ENCODE measurements at regions not wholly inside any gene's neighbourhood (a gene's known extent, or its start where the extent isn't known, plus 50 kb on each side); places are given as distances from the start of the nearest gene placed in this dataset.

GRCh38 chr3:43783987-43784639 lies 93.4 kb downstream of the ABHD5 start:
- H3K27me3 ChIP-seq (ENCODE audit: low read depth), result no peaks in the 10 kb centered on the region
- H3K9me3 ChIP-seq, result no peaks in the 10 kb centered on the region
- in situ Hi-C loops (cut with MboI; ENCODE audit: low sequenced_read_pairs), result no loop called here
- H3K4me3 ChIP-seq, result no peak overlapping the region
- H3K4me1 ChIP-seq, result no peaks in the 10 kb centered on the region
- DNase-seq (ENCODE audit: low spot score in 2 of 2), result no peak
- H3K36me3 ChIP-seq (replicated peaks), result no peaks in the 10 kb centered on the region

- no peaks in the 10 kb centered on the region for H3K4me1 ChIP-seq
- no peak overlapping the region for H3K4me3 ChIP-seq
- H3K36me3 ChIP-seq (replicated peaks), result no peaks in the 10 kb centered on the region
- no peak for DNase-seq (ENCODE audit: low spot score in 2 of 2)
- H3K9me3 ChIP-seq, result no peaks in the 10 kb centered on the region
- no peaks in the 10 kb centered on the region for H3K27me3 ChIP-seq (ENCODE audit: low read depth)
- in situ Hi-C loops (cut with MboI; ENCODE audit: low sequenced_read_pairs), result no loop called here
Measured at GRCh38 chr3:43784640-43785011, 93.9 kb downstream of the ABHD5 start.

- no peak for DNase-seq (ENCODE audit: low spot score in 2 of 2)
Measured at GRCh38 chr3:43785551-43785950, 94.8 kb downstream of the ABHD5 start.

DNA sequence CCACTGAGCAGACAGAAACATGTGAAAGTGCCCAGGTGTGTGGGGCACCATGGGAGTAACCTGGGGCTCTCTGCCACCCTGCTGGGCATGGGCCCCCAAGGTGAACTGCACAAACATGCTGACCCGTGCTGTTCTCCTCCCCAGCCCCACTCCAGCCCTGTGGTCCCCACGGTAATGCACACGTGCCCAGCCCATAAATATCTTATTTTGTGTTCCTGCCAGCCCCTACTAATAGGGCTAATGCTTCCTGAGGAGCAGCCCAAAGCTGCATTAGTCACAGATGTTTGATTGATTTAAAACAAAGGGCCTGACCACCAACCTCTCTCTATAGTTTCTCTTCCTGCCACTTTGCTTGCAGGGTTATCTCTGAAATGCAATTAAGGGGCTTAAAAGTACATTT lies 95.4 kb downstream of the ABHD5 start:
- no peaks in the 10 kb centered on the region for H3K4me1 ChIP-seq
- no peaks in the 10 kb centered on the region for H3K36me3 ChIP-seq (replicated peaks)
- in situ Hi-C loops (cut with MboI; ENCODE audit: low sequenced_read_pairs), result no loop called here
- no peak for DNase-seq (ENCODE audit: low spot score in 2 of 2)
- H3K4me3 ChIP-seq, result no peak overlapping the region
- no peaks in the 10 kb centered on the region for H3K9me3 ChIP-seq
- H3K27me3 ChIP-seq (ENCODE audit: low read depth), result no peaks in the 10 kb centered on the region

More at GRCh38 chr3:43785551-43785950, 94.8 kb downstream of the ABHD5 start:
- Histone ChIP-seq H3K4me1 (no peaks in the 10 kb centered on the region), H3K4me3 (no peak overlapping the region), H3K9me3 (no peaks in the 10 kb centered on the region), H3K27me3 (ENCODE audit: low read depth) (no peaks in the 10 kb centered on the region), H3K36me3 (replicated peaks) (no peaks in the 10 kb centered on the region)
- in situ Hi-C loops (cut with MboI; ENCODE audit: low sequenced_read_pairs), result no loop called here

DNA sequence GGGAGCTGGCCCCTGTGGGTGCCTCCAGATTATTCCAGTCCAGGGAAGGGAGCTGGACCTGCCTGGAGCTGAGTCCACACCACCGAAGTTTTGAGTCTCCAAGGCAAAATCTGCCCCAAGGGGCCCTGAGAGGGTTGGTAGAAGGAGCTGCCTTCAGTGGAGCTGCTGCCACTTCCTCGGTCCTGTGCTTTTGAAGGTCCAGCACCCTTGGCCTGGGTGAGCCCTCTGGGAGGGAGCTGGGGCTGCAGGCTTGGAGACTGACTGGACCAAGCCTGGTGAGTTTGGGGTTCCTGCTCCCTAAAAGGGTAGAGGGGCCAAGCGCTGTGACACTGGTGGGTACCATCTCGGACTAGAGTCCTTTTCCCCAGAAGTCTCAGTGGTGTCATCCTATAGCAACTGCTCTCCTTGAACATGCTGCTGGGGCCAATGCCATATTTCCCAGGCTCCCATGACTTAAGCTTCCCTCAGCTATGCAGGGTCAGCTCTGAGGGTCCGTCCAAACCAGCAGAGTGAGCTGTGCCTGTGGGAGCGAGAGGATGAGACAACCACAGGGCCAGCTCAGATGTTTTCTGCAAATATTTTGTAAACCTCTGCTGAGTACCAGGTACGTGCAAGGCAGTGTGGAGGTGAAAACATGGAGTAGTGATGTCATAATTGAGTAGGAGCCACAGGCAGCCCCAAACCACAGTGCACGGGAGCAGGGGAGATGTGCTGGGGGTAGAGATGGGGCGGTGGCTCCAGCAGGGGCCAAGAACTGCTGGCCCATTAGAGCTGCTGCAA lies 96.0 kb downstream of the ABHD5 start:
- Histone ChIP-seq H3K4me3 (no peak overlapping the region), H3K4me1 (no peaks in the 10 kb centered on the region)
- in situ Hi-C loops (cut with MboI; ENCODE audit: low sequenced_read_pairs), result no loop called here

GRCh38 chr3:43787330-43787729 lies 96.6 kb downstream of the ABHD5 start:
- H3K4me1 ChIP-seq, result no peaks in the 10 kb centered on the region
- no peaks in the 10 kb centered on the region for H3K36me3 ChIP-seq (replicated peaks)

More for the DNA sequence above, 96.0 kb downstream of the ABHD5 start:
- H3K27me3 ChIP-seq (ENCODE audit: low read depth), result 0 out of 2 replicates have a peak, but pooled peaks cover under 1% of the 10 kb centered on the region
- DNase-seq (ENCODE audit: low spot score in 2 of 2), result no peak
- H3K36me3 ChIP-seq (replicated peaks), result no peaks in the 10 kb centered on the region
- H3K9me3 ChIP-seq, result no peaks in the 10 kb centered on the region

DNA sequence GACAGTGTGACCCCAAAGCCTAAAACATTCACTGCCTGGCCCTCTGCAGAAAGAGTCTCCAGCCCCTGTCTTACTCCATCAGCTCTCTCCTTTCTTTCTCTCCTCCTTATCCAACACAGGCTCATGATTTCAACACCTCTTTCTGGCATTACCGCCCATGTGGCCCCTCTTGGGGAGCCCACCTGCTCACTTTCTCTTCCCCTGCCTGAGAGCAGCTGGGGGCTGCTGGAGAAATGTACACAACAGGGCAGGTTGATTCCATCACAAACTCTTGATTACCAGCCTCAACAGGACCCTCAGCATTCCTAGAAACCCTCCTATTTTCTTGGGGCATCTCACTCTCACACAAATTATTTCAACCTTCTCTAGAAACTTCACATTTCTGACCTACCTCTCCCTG lies 98.3 kb downstream of the ABHD5 start:
- no peak overlapping the region for H3K4me3 ChIP-seq
- H3K9me3 ChIP-seq, result no peaks in the 10 kb centered on the region
- in situ Hi-C loops (cut with MboI; ENCODE audit: low sequenced_read_pairs), result no loop called here
- DNase-seq (ENCODE audit: low spot score in 2 of 2), result no peak
- H3K4me1 ChIP-seq, result no peaks in the 10 kb centered on the region
- no peaks in the 10 kb centered on the region for H3K36me3 ChIP-seq (replicated peaks)
- peaks cover 4% of the 10 kb centered on the region; the same call in 1 of the 2 replicates for H3K27me3 ChIP-seq (ENCODE audit: low read depth)

More at GRCh38 chr3:43787330-43787729, 96.6 kb downstream of the ABHD5 start:
- Histone ChIP-seq H3K27me3 (ENCODE audit: low read depth) (0 out of 2 replicates have a peak, but pooled peaks cover 4% of the 10 kb centered on the region), H3K9me3 (no peaks in the 10 kb centered on the region), H3K4me3 (no peak overlapping the region)
- in situ Hi-C loops (cut with MboI; ENCODE audit: low sequenced_read_pairs), result no loop called here
- DNase-seq (ENCODE audit: low spot score in 2 of 2), result no peak

DNA sequence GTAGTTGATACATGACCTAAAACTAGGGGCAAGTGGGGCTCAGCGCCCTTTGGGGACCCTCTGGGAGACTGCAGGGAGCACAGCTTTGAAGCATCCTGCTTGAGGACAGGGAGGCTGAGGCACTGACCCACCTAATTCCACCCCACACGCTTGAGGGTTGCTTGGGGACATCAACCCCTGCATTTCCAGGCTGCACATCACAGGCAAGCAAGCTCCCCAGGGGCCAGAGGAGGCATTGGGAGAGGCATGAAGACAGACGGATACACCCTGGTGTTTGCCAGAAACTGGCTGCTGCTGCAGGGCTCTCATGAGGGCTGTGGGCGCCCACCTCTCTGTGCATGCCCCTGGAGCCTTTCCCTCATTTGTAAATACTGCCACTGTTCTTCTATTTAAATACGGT lies 99.3 kb downstream of the ABHD5 start:
- Histone ChIP-seq H3K36me3 (replicated peaks) (no peaks in the 10 kb centered on the region), H3K4me1 (no peaks in the 10 kb centered on the region), H3K27me3 (ENCODE audit: low read depth) (peaks cover 4% of the 10 kb centered on the region; the same call in 1 of the 2 replicates), H3K9me3 (no peaks in the 10 kb centered on the region), H3K4me3 (no peak overlapping the region)
- in situ Hi-C loops (cut with MboI; ENCODE audit: low sequenced_read_pairs), result no loop called here
- no peak for DNase-seq (ENCODE audit: low spot score in 2 of 2)

- no peak for DNase-seq (ENCODE audit: low spot score in 2 of 2)
- peaks cover 4% of the 10 kb centered on the region; the same call in 1 of the 2 replicates for H3K27me3 ChIP-seq (ENCODE audit: low read depth)
- H3K36me3 ChIP-seq (replicated peaks), result no peaks in the 10 kb centered on the region
- H3K4me1 ChIP-seq, result no peaks in the 10 kb centered on the region
- in situ Hi-C loops (cut with MboI; ENCODE audit: low sequenced_read_pairs), result no loop called here
- no peaks in the 10 kb centered on the region for H3K9me3 ChIP-seq
- no peak overlapping the region for H3K4me3 ChIP-seq
Measured at GRCh38 chr3:43790476-43790875, 99.7 kb downstream of the ABHD5 start.

DNA sequence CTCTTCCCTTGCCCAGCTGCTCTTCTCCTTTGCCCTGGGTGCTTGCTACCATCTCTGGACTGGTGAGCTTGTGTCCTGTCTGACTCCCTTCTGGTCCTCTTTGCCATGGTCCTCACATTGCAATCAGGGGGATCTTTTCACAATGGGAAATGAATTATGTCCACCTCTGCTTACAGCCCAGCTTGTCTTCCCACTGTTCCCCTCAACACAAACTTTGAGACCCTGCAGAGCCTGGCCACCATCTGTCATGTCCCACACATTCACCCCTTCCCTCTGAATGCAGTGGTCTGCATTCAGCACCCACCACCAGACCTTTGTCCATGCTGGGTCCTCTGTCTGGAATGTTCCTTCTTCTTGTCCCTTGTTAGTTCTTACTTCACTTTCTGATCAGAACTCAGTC lies 100.5 kb downstream of the ABHD5 start:
- Histone ChIP-seq H3K36me3 (replicated peaks) (no peaks in the 10 kb centered on the region), H3K4me1 (no peaks in the 10 kb centered on the region), H3K27me3 (ENCODE audit: low read depth) (peaks cover 4% of the 10 kb centered on the region; the same call in 1 of the 2 replicates), H3K4me3 (no peak overlapping the region), H3K9me3 (no peaks in the 10 kb centered on the region)
- in situ Hi-C loops (cut with MboI; ENCODE audit: low sequenced_read_pairs), result no loop called here
- DNase-seq (ENCODE audit: low spot score in 2 of 2), result no peak

GRCh38 chr3:43792904-43793303 lies 102.2 kb downstream of the ABHD5 start:
- H3K9me3 ChIP-seq, result no peaks in the 10 kb centered on the region
- in situ Hi-C loops (cut with MboI; ENCODE audit: low sequenced_read_pairs), result no loop called here
- H3K27me3 ChIP-seq (ENCODE audit: low read depth), result peaks cover 4% of the 10 kb centered on the region; the same call in 1 of the 2 replicates
- no peak for DNase-seq (ENCODE audit: low spot score in 2 of 2)
- H3K4me3 ChIP-seq, result no peak overlapping the region
- H3K4me1 ChIP-seq, result no peaks in the 10 kb centered on the region
- no peaks in the 10 kb centered on the region for H3K36me3 ChIP-seq (replicated peaks)

DNA sequence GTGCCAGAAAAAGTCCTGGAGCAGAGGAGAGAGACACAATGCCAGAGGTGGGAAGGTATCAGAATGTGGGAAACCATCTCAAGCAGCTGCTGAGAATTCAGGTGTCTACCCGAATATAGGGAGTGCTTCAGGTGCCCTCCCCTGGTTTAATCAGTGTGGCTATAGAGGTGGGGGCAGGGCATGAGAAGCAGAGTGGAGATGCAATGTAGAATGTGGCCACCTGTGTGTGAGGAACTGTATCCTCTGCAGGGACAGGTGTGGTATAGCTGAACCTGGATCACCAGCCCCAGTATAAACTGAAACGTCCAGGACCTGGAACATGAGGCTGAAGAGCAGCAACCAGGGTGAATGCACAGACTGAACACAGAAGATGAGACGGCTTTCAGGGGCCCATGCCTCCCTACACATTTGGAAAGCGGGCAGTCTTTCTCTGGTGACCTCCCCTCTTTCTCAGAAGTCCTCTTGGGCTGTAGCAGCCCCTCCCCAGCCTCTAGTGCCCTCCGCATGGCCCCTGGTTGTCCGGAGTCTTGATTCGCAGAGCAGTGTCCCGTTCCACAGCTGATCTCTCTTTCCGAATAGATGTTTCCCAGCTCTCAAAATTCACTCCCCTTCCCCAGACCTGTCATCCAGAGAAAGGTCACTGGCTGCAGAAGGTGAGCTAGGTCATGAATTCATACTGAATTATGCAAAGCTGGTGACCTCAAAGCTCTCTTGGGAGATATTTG lies 103.1 kb downstream of the ABHD5 start:
- in situ Hi-C loops (cut with MboI; ENCODE audit: low sequenced_read_pairs), result no loop called here
- H3K4me3 ChIP-seq, result no peak overlapping the region
- no peaks in the 10 kb centered on the region for H3K9me3 ChIP-seq
- H3K27me3 ChIP-seq (ENCODE audit: low read depth), result peaks cover 4% of the 10 kb centered on the region; the same call in 1 of the 2 replicates
- no peak for DNase-seq (ENCODE audit: low spot score in 2 of 2)
- H3K36me3 ChIP-seq (replicated peaks), result no peaks in the 10 kb centered on the region
- no peaks in the 10 kb centered on the region for H3K4me1 ChIP-seq

- in situ Hi-C loops (cut with MboI; ENCODE audit: low sequenced_read_pairs), result no loop called here
- H3K4me3 ChIP-seq, result no peak overlapping the region
- DNase-seq (ENCODE audit: low spot score in 2 of 2), result no peak
- H3K27me3 ChIP-seq (ENCODE audit: low read depth), result peaks cover 4% of the 10 kb centered on the region; the same call in 1 of the 2 replicates
- no peaks in the 10 kb centered on the region for H3K36me3 ChIP-seq (replicated peaks)
- no peaks in the 10 kb centered on the region for H3K9me3 ChIP-seq
- no peaks in the 10 kb centered on the region for H3K4me1 ChIP-seq
Measured at GRCh38 chr3:43794776-43795175, 104.0 kb downstream of the ABHD5 start.

GRCh38 chr3:43795491-43795890 lies 104.8 kb downstream of the ABHD5 start:
- H3K27me3 ChIP-seq (ENCODE audit: low read depth), result peaks cover 4% of the 10 kb centered on the region; the same call in 1 of the 2 replicates
- H3K9me3 ChIP-seq, result no peaks in the 10 kb centered on the region
- H3K36me3 ChIP-seq (replicated peaks), result no peaks in the 10 kb centered on the region
- H3K4me3 ChIP-seq, result no peak overlapping the region
- in situ Hi-C loops (cut with MboI; ENCODE audit: low sequenced_read_pairs), result no loop called here
- H3K4me1 ChIP-seq, result no peaks in the 10 kb centered on the region
- no peak for DNase-seq (ENCODE audit: low spot score in 2 of 2)
